HCT116 (cell line): ENCODE measurements at regions not wholly inside any gene's neighbourhood (a gene's known extent, or its start where the extent isn't known, plus 50 kb on each side); places are given as distances from the start of the nearest gene placed in this dataset.

Experiments used
- ATAC-seq: fragments of 200-7000 bp; cut with Tn5 transposase; 2 replicates; pipeline ENCODE4 v1.9.1; 2020; ENCODE audit warnings: mild to moderate bottlenecking, moderate library complexity
- BruUV-seq: library from RNA; stranded (reverse); fragments of 400-500 nt; replicated peaks from 2 replicates; lab custom pipeline; 2021; lab: Mats Ljungman, UMichigan
- CTCF ChIA-PET: fragments of 300-600 bp; sonication (Branson Sonifier 250); formaldehyde crosslinking; loops from one replicate; lab custom pipeline; 2021; ENCODE audit warnings: antibody characterized with exemption; lab: Charles Lee
- POLR2A ChIA-PET: fragments of 300-600, 350-600 bp; sonication (Branson Sonifier 250); formaldehyde crosslinking; loops from one replicate; lab custom pipeline; 2021; ENCODE audit warnings: antibody characterized with exemption; lab: Charles Lee
- RAD21 ChIA-PET, 2 experiments: fragments of 300-600 bp; sonication (Branson Sonifier 250); formaldehyde crosslinking; loops; one replicate each; lab custom pipeline; 2023; ENCODE audit warnings: low total read pairs in 2 of 2; ENCODE audit not compliant: uncharacterized antibody in 2 of 2, unreplicated experiment in 2 of 2, low non-redundant PET in 1 of 2; lab: Charles Lee
- DNase-seq: peaks from one replicate; pipeline ENCODE4 v3.0.0-alpha.2; 2010; ENCODE audit warnings: low read depth, low spot score
- H2AFZ ChIP-seq: fragments of 200-600 bp; shearing (Covaris generic), sonication (generic); 2 replicates; pipeline ENCODE4 v1.6.1; 2017; ENCODE audit warnings: low read depth, mixed run types, mixed read lengths, antibody characterized with exemption, low read length; ENCODE audit not compliant: poor library complexity, severe bottlenecking
- H3K27ac ChIP-seq: 2 replicates; pipeline ENCODE4 v1.5.1; 2012; ENCODE audit warnings: low read depth, low read length
- H3K27me3 ChIP-seq: fragments of 200-600 bp; sonication (generic); 2 replicates; pipeline ENCODE4 v1.6.1; 2016; ENCODE audit warnings: mixed run types, low read length, mixed read lengths; ENCODE audit not compliant: insufficient read depth
- H3K36me3 ChIP-seq, 2 experiments: fragments of 200-500 bp in 1 of 2; fragments of 200-600 bp in 1 of 2; sonication (Bioruptor generic) in 1 of 2; sonication (generic) in 1 of 2; 2 replicates each; pipeline versions ENCODE4 v1.5.1 to v1.6.1; 2014 to 2016; ENCODE audit warnings: low read length in 2 of 2, inconsistent platforms in 1 of 2, mixed read lengths in 1 of 2, mixed run types in 1 of 2; ENCODE audit not compliant: insufficient read depth in 2 of 2, control insufficient read depth in 1 of 2
- H3K4me1 ChIP-seq, 2 experiments: fragments of 200-600 bp in 1 of 2; sonication (generic) in 1 of 2; 2 replicates each; pipeline versions ENCODE4 v1.5.1 to v1.6.1; 2012 to 2017; ENCODE audit warnings: low read length in 2 of 2, inconsistent platforms in 1 of 2, mild to moderate bottlenecking in 1 of 2, mixed read lengths in 1 of 2, mixed run types in 1 of 2, moderate library complexity in 1 of 2; ENCODE audit not compliant: insufficient read depth in 2 of 2, control insufficient read depth in 1 of 2
- H3K4me2 ChIP-seq: fragments of 200-600 bp; sonication (generic); 2 replicates; pipeline ENCODE4 v1.6.1; 2017; ENCODE audit warnings: mixed run types, low read length, mixed read lengths
- H3K4me3 ChIP-seq, 2 experiments: fragments of 200-600 bp in 1 of 2; sonication (generic) in 1 of 2; replicated peaks in 1 of 2; 2 replicates each; pipeline ENCODE4 v1.5.1; 2011 to 2016; ENCODE audit warnings: low read length in 2 of 2, control low read depth in 1 of 2, low read depth in 1 of 2, mild to moderate bottlenecking in 1 of 2, mixed read lengths in 1 of 2, mixed run types in 1 of 2
- H3K79me2 ChIP-seq: fragments of 200-600 bp; sonication (generic); 2 replicates; pipeline ENCODE4 v1.6.1; 2017; ENCODE audit warnings: mild to moderate bottlenecking, mixed run types, low read length, moderate library complexity, mixed read lengths; ENCODE audit not compliant: insufficient read depth
- H3K9ac ChIP-seq: fragments of 200-600 bp; sonication (generic); 2 replicates; pipeline ENCODE4 v1.6.1; 2016; ENCODE audit warnings: low read length, mixed read lengths
- H3K9me2 ChIP-seq: fragments of 200-600 bp; sonication (generic), shearing (Covaris generic); 2 replicates; pipeline ENCODE4 v1.6.1; 2017; ENCODE audit warnings: mixed run types, mild to moderate bottlenecking, moderate library complexity; ENCODE audit not compliant: insufficient read depth
- H3K9me3 ChIP-seq, 2 experiments: fragments of 200-500 bp in 1 of 2; fragments of 200-600 bp in 1 of 2; sonication (Bioruptor generic) in 1 of 2; sonication (generic) in 1 of 2; 2 replicates each; pipeline ENCODE4 v1.6.1; 2014 to 2017; ENCODE audit warnings: low read length in 2 of 2, mixed read lengths in 2 of 2, inconsistent platforms in 1 of 2, low read depth in 1 of 2, mild to moderate bottlenecking in 1 of 2, mixed run types in 1 of 2, moderate library complexity in 1 of 2; ENCODE audit not compliant: control insufficient read depth in 1 of 2, insufficient read depth in 1 of 2
- H4K20me1 ChIP-seq: fragments of 200-600 bp; sonication (generic), shearing (Covaris generic); 2 replicates; pipeline ENCODE4 v1.6.1; 2017; ENCODE audit warnings: mixed run types, mild to moderate bottlenecking, moderate library complexity; ENCODE audit not compliant: insufficient read depth
- CTCF ChIP-seq, 3 experiments: fragments of 200-600 bp in 1 of 3; sonication (generic) in 1 of 3; IDR thresholded peaks in 2 of 3; conservative IDR thresholded peaks in 1 of 3; 2 replicates each; pipeline ENCODE4 v1.5.1; 2012 to 2017; ENCODE audit warnings: low read depth in 2 of 3, low read length in 2 of 3, antibody characterized with exemption in 1 of 3, borderline replicate concordance in 1 of 3, control low read depth in 1 of 3, mild to moderate bottlenecking in 1 of 3, mixed read lengths in 1 of 3, mixed run types in 1 of 3, moderate library complexity in 1 of 3; ENCODE audit not compliant: insufficient read depth in 1 of 3
- EGR1 ChIP-seq: IDR thresholded peaks from 2 replicates; pipeline ENCODE4 v1.6.1; 2012; ENCODE audit warnings: low read depth
- ELF1 ChIP-seq: IDR thresholded peaks from 2 replicates; pipeline ENCODE4 v1.6.1; 2012; ENCODE audit warnings: low read depth, borderline replicate concordance
- FOSL1 ChIP-seq: IDR thresholded peaks from 2 replicates; pipeline ENCODE4 v1.6.1; 2012; ENCODE audit warnings: low read depth
- JUND ChIP-seq: IDR thresholded peaks from 2 replicates; pipeline ENCODE4 v1.6.1; 2012
- POLR2A ChIP-seq: IDR thresholded peaks from 2 replicates; pipeline ENCODE4 v1.7.0; 2011; ENCODE audit warnings: borderline replicate concordance; ENCODE audit not compliant: insufficient read depth, insufficient read length; ENCODE audit errors: extremely low read depth
- POLR2AphosphoS5 ChIP-seq: IDR thresholded peaks from 2 replicates; pipeline ENCODE4 v1.6.1; 2011; ENCODE audit warnings: mild to moderate bottlenecking, low read depth, low read length, moderate library complexity
- RAD21 ChIP-seq: IDR thresholded peaks from 2 replicates; pipeline ENCODE4 v1.6.1; 2012; ENCODE audit warnings: low read depth, mild to moderate bottlenecking
- SP1 ChIP-seq: IDR thresholded peaks from 2 replicates; pipeline ENCODE4 v1.6.1; 2012; ENCODE audit warnings: low read depth
- TCF7L2 ChIP-seq: IDR thresholded peaks from 2 replicates; pipeline ENCODE4 v1.7.0; 2011; ENCODE audit warnings: borderline replicate concordance, inconsistent platforms; ENCODE audit not compliant: insufficient read depth, insufficient read length; ENCODE audit errors: extremely low read depth
- YY1 ChIP-seq: IDR thresholded peaks from 2 replicates; pipeline ENCODE4 v1.6.1; 2011; ENCODE audit warnings: low read length, low read depth, moderate library complexity, mild to moderate bottlenecking; ENCODE audit not compliant: insufficient replicate concordance; ENCODE audit errors: extremely low read depth
- ZFX ChIP-seq: fragments of 450-650 bp; IDR thresholded peaks from 2 replicates; pipeline ENCODE4 v1.6.1; 2017
- ZNF274 ChIP-seq: fragments of 200-500 bp; sonication (Bioruptor generic); IDR thresholded peaks from 2 replicates; pipeline ENCODE4 v1.6.1; 2014; ENCODE audit warnings: mild to moderate bottlenecking, low read depth, low read length, inconsistent platforms
- intact Hi-C: fragments of 100-400 bp; cut with micrococcal nuclease; formaldehyde crosslinking; loops from 2 replicates; pipeline ENCODE4 v1.10.0; 2022
- TF ChIP-seq, protein P1 (sequence below): IDR thresholded peaks from 2 replicates; pipeline ENCODE4 v1.6.1; 2012; ENCODE audit warnings: low read depth
- TF ChIP-seq, protein P2 (sequence below): IDR thresholded peaks from 2 replicates; pipeline ENCODE4 v1.6.1; 2012
- TF ChIP-seq, protein P3 (sequence below): IDR thresholded peaks from 2 replicates; pipeline ENCODE4 v1.6.1; 2012

GRCh38 chr21:16532840-16533239 lies 803.1 kb downstream of the USP25 start:
- no peaks in the 10 kb centered on the region for H3K4me1 ChIP-seq
- no peak overlapping the region for H3K9ac ChIP-seq
- RAD21 ChIA-PET = no interaction called here
- H3K27me3 ChIP-seq = no peaks in the 10 kb centered on the region
- no peak overlapping the region for H3K4me2 ChIP-seq
- CTCF ChIA-PET = no interaction called here
- BruUV-seq = no TSS peak
- ATAC-seq = no peak
- no peak overlapping the region for H3K4me3 ChIP-seq
- no peaks in the 10 kb centered on the region for H3K9me2 ChIP-seq
- no peak for DNase-seq
- H3K36me3 ChIP-seq = no peaks in the 10 kb centered on the region
- TF ChIP-seq JUND (no peak), POLR2AphosphoS5 (no peak), FOSL1 (no peak), EGR1 (no peak), TCF7L2 (no peak), CTCF (IDR thresholded peaks at IDR 0.05 in 2 of 3, conservative IDR thresholded peaks at IDR 0.05 in 1 of 3; ENCODE audit: borderline replicate concordance in 1 of 3, insufficient read depth in 1 of 3, low read depth in 2 of 3, low read length in 2 of 3) (no peak), POLR2A (no peak), RAD21 (no peak), SP1 (no peak), ZNF274 (no peak), YY1 (no peak), ELF1 (no peak), ZFX (no peak)
- TF ChIP-seq, protein P1, sequence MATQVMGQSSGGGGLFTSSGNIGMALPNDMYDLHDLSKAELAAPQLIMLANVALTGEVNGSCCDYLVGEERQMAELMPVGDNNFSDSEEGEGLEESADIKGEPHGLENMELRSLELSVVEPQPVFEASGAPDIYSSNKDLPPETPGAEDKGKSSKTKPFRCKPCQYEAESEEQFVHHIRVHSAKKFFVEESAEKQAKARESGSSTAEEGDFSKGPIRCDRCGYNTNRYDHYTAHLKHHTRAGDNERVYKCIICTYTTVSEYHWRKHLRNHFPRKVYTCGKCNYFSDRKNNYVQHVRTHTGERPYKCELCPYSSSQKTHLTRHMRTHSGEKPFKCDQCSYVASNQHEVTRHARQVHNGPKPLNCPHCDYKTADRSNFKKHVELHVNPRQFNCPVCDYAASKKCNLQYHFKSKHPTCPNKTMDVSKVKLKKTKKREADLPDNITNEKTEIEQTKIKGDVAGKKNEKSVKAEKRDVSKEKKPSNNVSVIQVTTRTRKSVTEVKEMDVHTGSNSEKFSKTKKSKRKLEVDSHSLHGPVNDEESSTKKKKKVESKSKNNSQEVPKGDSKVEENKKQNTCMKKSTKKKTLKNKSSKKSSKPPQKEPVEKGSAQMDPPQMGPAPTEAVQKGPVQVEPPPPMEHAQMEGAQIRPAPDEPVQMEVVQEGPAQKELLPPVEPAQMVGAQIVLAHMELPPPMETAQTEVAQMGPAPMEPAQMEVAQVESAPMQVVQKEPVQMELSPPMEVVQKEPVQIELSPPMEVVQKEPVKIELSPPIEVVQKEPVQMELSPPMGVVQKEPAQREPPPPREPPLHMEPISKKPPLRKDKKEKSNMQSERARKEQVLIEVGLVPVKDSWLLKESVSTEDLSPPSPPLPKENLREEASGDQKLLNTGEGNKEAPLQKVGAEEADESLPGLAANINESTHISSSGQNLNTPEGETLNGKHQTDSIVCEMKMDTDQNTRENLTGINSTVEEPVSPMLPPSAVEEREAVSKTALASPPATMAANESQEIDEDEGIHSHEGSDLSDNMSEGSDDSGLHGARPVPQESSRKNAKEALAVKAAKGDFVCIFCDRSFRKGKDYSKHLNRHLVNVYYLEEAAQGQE = no peak
- TF ChIP-seq, protein P2, sequence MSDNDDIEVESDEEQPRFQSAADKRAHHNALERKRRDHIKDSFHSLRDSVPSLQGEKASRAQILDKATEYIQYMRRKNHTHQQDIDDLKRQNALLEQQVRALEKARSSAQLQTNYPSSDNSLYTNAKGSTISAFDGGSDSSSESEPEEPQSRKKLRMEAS = no peak
- TF ChIP-seq, protein P3, sequence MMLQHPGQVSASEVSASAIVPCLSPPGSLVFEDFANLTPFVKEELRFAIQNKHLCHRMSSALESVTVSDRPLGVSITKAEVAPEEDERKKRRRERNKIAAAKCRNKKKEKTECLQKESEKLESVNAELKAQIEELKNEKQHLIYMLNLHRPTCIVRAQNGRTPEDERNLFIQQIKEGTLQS = no peak
- H3K9me3 ChIP-seq = peaks cover 10 to 25% of the 10 kb centered on the region in 2 experiments; a peak in 3 of 4 replicates
- no peak overlapping the region for H2AFZ ChIP-seq
- H4K20me1 ChIP-seq = no peaks in the 10 kb centered on the region
- intact Hi-C loops = no loop called here
- no peak overlapping the region for H3K27ac ChIP-seq
- no peaks in the 10 kb centered on the region for H3K79me2 ChIP-seq
- POLR2A ChIA-PET = no interaction called here
